CD4-positive, alpha-beta T cell treated with Interleukin-15 for 4 hours (primary cell): ENCODE measurements at regions not wholly inside any gene's neighbourhood (a gene's known extent, or its start where the extent isn't known, plus 50 kb on each side); places are given as distances from the start of the nearest gene placed in this dataset.

Experiments
- DNase-seq: peaks from one replicate; pipeline ENCODE4 v3.0.0-alpha.2; 2020; ENCODE audit warnings: low spot score

DNA sequence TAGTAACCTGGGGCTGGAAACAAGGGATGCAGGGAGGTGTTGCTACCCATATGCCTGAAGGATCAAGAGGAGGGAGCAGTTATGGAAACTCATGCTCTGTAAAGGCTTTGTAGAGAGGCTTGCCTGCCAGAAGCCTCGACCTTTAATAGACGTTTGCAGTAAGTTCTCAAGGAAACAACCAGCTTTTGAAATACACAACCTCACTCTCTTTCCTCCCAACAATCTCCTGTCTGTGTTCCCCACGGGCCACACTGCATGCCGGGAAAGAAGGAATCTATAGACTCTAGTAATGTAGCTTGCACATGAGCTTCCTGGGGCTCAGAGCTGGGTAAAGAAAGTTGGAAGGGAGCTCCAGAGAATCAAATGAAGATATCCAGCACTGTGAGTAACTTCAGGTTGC, 101.6 kb upstream of the PACRGL start:
- no peak for DNase-seq

DNA sequence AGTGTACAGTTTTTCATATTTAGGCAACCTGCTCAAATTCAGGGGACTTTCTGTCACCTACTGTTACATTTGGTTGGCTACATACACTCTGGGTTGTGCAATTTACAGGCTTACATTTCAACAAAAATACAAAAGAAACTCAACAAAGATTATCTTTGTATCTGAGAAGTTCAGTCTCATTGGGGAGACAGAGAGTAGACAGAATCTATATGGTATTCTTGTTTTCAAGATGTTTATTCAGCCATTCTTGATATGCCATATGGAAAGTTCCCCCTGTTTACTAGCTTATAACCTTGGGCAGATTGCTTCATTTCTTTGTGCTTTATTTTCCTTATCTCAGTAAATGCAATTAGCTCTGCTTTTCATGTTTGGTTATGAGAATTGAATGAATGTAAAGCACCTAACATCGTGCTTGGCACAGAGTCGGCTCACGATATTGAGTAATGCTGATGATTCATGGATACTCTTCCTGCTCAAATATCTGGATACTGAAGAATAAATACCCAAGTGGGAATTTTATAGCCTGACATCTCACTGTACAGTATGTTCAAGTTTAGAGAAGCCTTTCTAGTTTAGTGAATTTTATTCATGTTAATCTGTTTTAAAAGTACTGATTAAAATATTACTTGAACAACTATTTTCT, 96.5 kb upstream of the PACRGL start:
- DNase-seq, result no peak

DNA sequence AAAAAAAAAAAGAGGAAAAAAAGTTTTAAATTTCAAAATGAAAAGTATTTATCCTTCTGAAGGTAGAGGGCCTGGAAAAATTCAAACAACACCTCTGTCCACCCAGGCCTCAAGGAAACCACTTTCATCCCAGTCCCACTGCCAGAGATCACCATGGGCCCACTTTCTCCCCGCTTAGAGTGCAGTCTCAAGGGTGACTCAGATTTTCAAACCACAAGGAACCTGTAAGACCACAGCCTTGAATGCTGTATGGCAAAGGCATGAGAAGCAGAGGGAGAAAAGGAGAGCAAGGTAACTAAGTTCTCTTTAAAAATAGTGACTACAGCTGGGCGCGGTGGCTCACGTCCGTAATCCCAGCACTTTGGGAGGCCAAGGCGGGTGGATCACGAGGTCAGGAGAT, 87.9 kb upstream of the PACRGL start:
- DNase-seq, result no peak

DNA sequence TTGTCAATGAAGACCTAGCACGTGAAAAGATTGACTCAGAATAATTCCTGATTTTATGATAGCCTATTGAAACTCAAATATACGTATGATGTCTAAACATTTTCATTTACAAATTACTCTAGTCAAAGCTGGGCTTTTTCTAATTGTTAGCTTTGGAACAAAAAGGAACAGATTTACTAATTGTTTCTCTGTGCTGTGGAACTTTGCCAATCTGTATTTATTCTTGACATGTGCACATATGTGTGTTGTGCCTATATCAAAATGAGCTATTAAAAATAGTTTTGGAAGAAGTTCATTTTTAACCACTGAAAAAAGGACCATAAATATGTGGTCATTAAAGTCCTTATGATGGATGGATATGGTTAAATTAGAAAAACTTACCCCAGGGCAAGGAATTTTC, 85.4 kb upstream of the PACRGL start:
- DNase-seq, result no peak

DNA sequence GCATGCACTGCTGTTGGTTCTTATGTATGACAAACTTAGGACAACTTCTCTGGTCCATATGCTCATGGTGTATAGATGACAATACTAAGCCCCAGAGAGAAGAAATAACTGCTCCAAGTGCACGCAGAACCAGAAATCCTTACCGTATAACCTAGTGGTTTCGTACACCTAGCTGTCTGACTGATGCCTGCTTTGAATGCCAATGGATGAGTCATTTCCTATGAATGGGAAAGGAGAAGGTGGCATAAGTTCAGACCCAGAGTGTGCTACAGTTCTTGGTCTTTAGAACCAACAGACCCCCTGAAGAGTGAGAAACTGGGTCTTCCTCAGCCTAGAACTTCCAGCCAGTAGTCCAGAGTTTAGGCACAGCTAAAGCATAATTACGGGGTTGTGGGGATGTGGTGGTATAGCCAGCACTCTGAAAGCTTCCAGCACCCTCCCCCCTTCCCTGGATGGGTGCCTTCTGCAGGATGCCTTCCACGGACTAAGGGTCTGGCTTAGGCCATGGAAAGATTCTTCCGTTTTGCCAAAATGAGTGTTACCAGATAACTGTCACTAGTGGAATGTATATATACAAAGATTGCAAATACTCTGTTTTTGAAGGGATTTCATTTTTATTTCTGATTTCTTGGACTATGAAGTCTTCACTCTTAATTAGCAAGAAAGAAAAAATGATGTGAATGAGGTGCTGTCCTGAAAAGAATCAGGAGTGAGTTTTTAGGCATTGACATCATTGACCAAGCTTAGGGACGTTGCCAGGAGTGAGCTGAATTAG, 84.6 kb upstream of the PACRGL start:
- no peak for DNase-seq

DNA sequence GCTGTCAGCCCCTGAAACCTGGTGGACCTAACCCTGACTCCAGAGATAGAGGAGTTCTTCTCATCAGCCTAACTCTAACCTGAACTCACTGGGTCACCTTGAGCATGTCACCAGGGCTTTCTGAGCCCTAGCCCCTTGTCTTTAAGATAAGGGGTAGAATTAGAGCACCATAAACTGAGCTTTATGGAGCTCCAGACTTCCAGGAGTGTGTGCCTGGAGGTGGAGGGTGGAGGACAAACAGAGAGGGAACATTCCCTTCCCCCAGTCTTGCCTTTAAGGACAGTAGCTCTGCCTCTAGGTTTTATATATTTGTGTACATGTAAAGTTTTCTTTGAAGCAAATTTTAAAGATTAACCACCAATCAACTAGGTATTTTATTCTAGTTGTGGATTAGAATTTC, 83.9 kb upstream of the PACRGL start:
- DNase-seq, result no peak

DNA sequence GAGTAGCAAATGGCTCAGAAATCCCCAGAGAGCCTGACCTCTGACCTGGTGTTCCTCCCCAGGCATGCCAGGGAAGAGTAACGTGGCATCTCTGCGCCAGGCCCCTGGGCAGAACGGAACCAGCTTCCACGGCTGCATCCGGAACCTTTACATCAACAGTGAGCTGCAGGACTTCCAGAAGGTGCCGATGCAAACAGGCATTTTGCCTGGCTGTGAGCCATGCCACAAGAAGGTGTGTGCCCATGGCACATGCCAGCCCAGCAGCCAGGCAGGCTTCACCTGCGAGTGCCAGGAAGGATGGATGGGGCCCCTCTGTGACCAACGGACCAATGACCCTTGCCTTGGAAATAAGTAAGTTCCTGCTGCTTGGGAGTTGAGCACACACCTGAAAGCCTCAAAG, 83.4 kb upstream of the PACRGL start:
- no peak for DNase-seq

DNA sequence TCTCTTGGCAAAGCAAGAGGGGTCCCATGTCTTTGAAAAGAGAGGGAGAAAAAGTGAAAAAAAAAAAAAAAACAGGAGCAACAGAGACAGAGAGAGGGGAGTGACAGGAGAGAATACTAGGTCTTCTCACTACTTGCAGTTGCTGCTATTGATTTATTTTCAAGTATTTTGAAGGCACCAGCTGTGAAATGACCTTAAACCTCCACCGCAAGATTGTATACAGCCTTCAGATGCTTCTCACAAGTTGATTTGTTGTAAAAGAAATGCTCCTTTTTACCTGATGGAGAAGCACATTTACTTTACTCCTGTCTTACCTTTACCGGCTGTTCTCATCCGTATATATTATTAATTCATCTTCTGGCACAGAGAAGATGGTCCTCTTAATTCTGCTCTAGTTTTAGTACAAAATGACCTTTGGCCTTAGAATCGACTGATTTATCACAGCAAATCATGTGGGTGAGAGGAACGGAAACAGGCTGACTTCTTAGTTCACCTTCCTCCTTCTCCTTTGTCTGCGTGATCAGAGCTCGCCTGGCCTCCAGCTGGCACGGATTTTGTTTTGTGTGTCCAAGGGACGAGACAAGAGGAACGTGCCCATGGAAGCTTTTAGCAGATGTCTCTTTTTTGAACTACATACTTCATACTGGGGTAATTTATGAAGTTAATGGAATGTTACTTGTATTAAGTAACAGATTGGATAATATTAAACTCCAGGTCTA, 82.4 kb upstream of the PACRGL start:
- no peak for DNase-seq

DNA sequence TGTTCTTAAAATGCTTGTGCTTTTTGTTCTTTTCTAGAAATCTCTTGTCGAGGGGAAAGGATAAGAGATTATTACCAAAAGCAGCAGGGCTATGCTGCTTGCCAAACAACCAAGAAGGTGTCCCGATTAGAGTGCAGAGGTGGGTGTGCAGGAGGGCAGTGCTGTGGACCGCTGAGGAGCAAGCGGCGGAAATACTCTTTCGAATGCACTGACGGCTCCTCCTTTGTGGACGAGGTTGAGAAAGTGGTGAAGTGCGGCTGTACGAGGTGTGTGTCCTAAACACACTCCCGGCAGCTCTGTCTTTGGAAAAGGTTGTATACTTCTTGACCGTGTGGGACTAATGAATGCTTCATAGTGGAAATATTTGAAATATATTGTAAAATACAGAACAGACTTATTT, 81.5 kb upstream of the PACRGL start:
- DNase-seq, result no peak

DNA sequence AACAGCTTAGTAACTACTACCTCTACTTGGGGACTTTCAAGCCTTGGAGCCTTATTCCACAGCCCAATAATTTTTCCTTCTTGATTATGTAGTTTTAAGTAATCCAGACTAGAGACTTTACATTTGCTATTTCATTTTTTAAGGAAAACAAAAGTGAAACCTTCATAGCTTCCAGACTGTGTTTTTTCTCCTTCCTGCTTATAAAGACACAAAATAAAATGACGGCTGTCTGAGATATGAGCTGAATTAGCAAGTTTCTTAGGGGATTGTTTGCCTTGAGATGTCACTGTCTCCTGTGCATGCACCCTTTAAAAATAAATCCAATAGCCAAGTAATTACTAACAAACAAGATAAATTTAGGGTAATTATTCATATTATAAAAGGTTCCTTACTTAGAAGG, 78.8 kb upstream of the PACRGL start:
- DNase-seq, result no peak

DNA sequence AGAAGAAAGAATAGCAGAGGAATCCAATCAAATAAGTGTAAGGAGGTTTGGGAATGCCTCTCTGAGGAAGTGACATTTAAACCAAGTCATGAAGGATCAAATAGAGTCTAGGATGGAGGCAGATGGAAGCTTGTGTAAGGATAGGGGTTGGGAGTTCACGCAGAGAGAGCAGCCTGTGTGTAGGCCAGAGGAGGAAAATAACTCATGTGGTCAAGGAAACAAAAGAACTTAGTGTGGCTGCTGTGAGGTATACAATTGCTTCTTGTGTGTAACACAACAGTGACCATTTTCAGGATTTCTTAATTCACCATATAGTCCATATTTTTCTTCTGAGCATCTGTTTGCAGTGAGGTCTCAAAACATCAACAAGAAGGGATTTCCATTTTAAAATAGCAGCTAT, 77.6 kb upstream of the PACRGL start:
- no peak for DNase-seq

DNA sequence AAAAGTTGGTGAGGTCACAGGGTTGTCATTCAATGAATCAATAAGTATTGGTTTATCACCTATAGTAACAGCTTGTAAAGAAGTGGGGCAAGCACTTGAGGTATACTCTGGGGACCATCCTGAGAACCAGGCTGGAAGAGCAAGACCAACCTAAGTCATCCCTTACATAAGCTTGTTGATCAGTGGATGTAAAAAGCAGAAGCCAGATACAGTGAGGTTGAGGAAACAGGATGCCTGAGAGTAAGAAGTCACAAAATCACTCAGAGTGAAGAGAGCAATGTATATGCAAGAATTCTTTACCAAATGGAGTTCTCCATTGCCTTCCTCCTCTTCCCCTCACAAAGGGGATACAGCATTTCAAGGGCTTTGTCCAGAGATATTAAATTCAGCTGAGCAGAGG, 76.3 kb upstream of the PACRGL start:
- no peak for DNase-seq

DNA sequence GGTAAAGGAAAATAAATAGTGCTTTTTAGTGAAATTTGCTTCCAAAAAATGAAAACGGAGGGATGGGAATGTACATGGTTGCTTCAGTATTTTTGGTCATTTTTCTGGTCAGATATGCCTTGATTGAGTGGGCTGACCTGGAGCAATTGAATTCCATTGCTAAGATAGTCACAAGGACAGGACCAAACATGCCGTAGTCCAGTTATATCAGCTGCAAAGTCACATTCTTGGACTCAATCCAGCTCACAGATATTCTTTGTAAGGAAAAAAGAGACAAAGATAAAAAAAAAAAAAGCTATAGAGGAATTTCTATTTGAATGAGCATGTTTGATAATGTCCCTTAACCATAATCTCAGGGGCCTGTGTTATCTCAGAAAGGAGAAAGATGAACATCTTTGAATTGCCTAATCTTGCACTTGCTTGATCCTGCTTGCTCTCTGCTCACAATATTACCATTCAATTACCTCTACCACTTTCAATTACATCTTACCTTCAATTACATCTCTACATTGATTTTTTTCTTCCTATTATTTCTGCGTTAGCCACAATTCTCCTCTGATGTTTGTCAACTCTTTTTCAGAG, 75.4 kb upstream of the PACRGL start:
- no peak for DNase-seq

DNA sequence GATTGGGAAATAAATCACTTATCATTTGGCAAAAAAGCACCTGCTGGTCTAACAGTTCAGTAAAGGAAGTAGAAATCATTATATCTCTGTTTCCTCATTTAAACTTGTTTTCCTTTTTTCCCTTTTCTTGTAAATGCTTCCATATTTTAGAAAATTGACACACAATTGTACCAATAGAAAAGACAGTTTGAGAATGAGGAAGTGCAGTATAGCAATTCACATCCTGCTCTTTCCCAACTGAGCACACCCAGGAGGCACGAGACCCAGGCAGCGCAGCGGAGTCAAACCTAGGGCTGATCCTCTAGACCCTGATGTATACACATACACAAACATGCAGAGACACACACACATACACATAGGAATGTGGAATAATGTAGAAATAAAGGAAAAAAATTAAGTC, 74.8 kb upstream of the PACRGL start:
- no peak for DNase-seq

DNA sequence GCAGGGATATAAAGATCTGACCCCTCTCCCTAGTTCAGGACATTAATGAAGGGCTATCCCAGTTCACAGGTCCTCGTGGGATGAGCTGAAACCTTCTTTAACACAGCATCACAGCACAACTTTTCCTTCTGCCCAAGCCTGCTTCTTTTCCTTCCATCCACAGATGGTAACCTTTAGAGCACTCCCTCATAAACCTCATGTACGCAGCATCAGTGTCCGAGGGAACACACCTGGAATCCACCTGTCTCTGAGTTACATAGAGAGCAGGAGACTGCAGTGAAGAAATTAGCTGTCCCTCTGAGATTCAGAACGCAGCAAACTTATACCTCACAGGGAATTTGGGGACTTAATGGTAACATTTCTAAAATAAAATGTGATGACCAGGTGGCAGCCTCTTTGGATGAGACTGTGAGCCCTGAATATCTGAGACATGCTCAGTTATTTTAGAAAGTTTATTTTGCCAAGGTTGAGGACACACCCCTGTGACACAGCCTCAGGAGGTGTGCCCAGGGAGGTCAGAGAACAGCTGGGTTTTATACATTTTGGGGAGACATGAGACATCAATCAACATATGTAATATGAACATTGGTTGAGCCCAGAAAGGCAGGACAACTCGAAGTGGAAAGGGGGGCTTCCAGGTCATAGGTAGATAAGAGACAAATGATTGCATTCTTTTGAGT, 73.8 kb upstream of the PACRGL start:
- no peak for DNase-seq

DNA sequence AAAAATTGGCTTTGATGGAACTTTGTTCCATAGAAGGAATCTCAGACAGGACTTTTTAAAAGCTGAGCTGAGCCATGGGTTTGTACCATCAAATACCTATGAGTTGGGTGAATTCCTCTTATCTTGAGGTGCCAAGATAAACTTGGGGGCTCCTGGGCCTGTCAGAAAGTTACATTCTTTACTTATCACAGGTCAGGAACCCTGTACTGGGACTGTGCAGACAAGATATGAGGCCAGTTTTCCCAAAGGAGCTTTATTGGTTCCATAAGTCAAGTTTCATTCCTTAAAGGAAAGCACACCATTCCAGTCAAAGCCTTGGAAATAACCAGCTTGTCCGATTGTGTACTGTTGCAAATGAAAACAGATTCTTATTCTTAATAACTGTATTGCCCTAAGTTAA, 72.4 kb upstream of the PACRGL start:
- DNase-seq, result no peak

DNA sequence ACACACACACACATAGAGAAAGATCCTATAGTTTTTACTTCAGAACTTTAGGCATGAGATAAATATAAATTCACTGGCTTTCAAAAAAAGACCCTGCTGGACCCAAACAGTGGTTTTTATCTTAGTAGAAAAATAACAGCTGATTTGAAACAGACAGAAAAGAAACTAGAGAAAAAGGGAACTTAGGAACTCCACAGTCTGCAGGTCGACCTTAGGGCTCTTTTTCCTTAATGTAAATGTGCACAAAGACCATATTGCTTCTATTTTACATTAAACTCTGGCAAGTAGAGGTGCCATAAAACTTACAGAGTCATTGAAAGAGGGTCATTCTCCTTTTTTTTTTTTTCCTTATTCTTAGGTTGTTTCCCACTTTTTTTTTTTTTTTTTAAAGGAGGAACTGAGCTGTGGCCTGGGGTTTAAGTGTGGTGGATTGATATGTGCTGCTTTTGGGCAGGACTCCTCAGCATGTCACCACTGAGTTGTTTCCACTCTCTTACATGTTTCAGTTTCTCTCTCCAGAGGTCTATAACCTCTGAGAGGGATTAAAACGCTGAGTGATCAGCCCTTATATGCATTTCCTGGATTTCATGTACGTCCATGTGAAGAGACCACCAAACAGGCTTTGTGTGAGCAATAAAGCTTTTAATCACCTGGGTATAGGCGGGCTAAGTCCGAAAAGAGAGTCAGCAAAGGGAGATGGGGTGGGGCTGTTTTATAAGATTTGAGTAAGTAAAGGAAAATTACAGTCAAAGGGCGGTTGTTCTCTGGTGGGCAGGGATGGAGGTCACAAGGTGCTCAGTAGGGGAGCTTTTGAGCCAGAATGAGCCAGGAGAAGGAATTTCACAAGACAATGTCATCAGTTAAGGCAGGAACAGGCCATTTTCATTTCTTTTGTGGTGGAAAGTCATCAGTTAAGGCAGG, 70.8 kb upstream of the PACRGL start:
- DNase-seq, result no peak

DNA sequence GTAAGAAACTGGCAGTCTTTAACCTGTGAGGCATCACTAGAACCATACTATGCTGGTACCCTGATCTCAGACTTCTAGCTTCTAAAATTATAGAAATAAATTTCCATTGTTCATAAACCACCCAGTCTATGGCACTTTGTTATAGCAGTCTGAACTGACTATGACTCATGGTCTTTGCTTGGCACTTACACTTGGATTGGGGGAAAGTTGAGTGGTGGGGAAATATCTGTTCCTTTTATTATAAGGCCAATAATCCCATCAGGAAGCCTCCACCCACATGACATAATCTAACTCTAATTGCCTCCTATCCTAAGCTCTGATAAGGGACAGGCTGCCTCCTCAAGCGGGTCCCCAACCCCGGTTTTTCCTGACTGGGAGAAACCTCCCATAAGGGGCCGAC, 61.4 kb upstream of the PACRGL start:
- no peak for DNase-seq

DNA sequence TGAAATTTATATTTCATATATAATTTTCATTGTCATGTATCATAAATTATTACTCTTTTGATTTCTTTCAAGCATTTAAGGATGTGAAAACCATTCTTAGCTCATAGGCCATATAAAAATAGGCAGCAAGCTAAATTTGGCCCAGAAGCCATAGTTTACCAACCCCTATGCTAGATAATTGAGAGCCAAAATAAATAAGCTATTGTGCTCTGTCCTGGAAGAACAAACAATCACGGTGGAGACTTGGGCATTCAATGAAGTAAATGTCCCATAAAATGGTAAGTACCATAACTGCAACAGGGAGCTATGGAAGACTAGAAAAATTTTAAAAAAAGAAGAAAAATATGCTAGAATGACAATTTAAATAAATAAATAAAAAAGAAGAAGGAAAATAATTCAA, 60.9 kb upstream of the PACRGL start:
- no peak for DNase-seq

DNA sequence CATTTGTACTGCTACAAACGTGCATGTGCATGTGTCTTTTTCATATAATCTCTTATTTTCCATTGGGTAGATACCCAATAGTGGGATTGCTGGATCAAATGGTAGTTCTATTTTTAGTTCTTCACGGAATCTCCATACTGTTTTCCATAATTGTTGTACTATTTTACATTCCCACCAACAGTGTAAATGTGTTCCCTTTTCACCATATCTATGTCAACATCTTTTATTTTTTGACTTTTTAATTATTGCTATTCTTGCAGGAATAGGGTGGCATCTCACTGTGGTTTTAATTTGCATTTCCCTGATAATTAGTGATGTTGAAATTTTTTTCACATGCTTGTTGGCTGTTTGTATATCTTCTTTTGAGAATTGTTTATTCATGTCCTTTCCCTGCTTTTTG, 59.3 kb upstream of the PACRGL start:
- no peak for DNase-seq

DNA sequence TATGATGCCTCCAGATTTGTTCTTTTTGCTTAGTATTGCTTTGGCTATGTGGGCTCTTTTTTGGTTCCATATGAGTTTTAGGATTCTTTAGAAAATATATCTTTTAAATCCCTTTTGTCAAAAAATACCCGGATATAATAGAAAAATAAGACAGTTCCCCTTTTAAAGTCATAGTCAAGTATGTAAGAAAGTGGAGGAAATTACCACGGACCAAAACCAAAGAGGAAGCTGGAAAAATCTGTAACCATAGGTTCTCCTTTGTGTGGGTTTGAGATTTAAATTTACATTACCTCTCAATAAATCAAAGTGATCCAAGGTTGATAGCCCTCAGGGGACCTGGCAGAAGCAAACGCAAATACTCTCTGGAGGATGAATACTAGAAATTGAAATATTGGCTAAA, 58.3 kb upstream of the PACRGL start:
- DNase-seq, result no peak
